IMR-90 (cell line): ENCODE measurements at regions not wholly inside any gene's neighbourhood (a gene's known extent, or its start where the extent isn't known, plus 50 kb on each side); places are given as distances from the start of the nearest gene placed in this dataset.

Experiments used
- ATAC-seq: fragments of 200-7000 bp; cut with Tn5 transposase; 2 replicates; pipeline ENCODE4 v1.9.1; 2020; ENCODE audit warnings: low read depth, mild to moderate bottlenecking, moderate library complexity
- BruUV-seq: library from RNA; stranded (reverse); fragments of 400-500 nt; replicated peaks from 2 replicates; lab custom pipeline; 2021; lab: Mats Ljungman, UMichigan
- CTCF ChIA-PET: fragments of 300-600 bp; formaldehyde crosslinking; extraction: SDS; loops from one replicate; lab custom pipeline; 2021; ENCODE audit warnings: antibody characterized with exemption; lab: Yijun Ruan, JAX
- POLR2A ChIA-PET: fragments of 300-600 bp; sonication (Branson Sonifier 250); formaldehyde crosslinking; loops from one replicate; lab custom pipeline; 2022; ENCODE audit warnings: antibody characterized with exemption; ENCODE audit not compliant: unreplicated experiment; lab: Charles Lee
- DNase-seq: peaks from one replicate; pipeline ENCODE4 v3.0.0; 2013
- H2AFZ ChIP-seq: replicated peaks from 2 replicates; pipeline ENCODE3; 2013; ENCODE audit warnings: low read length, mild to moderate bottlenecking; ENCODE audit not compliant: poor library complexity
- H2AK5ac ChIP-seq: 2 replicates; pipeline ENCODE4 v1.6.1; 2013; ENCODE audit warnings: low read depth, low read length, inconsistent platforms
- H2AK9ac ChIP-seq: replicated peaks from 2 replicates; pipeline ENCODE3; 2013; ENCODE audit warnings: mild to moderate bottlenecking, low read depth, low read length, moderate library complexity; ENCODE audit not compliant: poor library complexity
- H2BK120ac ChIP-seq: 2 replicates; pipeline ENCODE4 v1.6.1; 2013; ENCODE audit warnings: low read depth, low read length, inconsistent platforms
- H2BK15ac ChIP-seq: 3 replicates; pipeline ENCODE4 v1.6.1; 2013; ENCODE audit warnings: low read depth, low read length, inconsistent platforms
- H2BK20ac ChIP-seq: 2 replicates; pipeline ENCODE4 v1.6.1; 2013; ENCODE audit warnings: low read depth, mild to moderate bottlenecking, inconsistent platforms, low read length, moderate library complexity
- H2BK5ac ChIP-seq: 2 replicates; pipeline ENCODE4 v1.6.1; 2013; ENCODE audit warnings: mild to moderate bottlenecking, low read depth, low read length, inconsistent platforms; ENCODE audit not compliant: poor library complexity, severe bottlenecking
- H3K14ac ChIP-seq: replicated peaks from 2 replicates; pipeline ENCODE4 v1.6.1; 2013; ENCODE audit warnings: low read depth, low read length, inconsistent platforms
- H3K18ac ChIP-seq: 2 replicates; pipeline ENCODE4 v1.6.1; 2013; ENCODE audit warnings: low read depth, low read length, control low read depth
- H3K23ac ChIP-seq: 2 replicates; pipeline ENCODE4 v1.6.1; 2013; ENCODE audit warnings: low read depth, low read length, inconsistent platforms
- H3K27ac ChIP-seq: 2 replicates; pipeline ENCODE4 v1.5.1; 2013; ENCODE audit warnings: mild to moderate bottlenecking, control low read depth, low read length; ENCODE audit not compliant: insufficient read depth
- H3K27me3 ChIP-seq: 2 replicates; pipeline ENCODE4 v1.6.1; 2013; ENCODE audit warnings: low read length; ENCODE audit not compliant: control insufficient read depth, insufficient read depth
- H3K36me3 ChIP-seq: 2 replicates; pipeline ENCODE4 v1.6.1; 2013; ENCODE audit warnings: low read length, mixed read lengths; ENCODE audit not compliant: control insufficient read depth, insufficient read depth
- H3K4ac ChIP-seq: 2 replicates; pipeline ENCODE4 v1.6.1; 2013; ENCODE audit warnings: low read depth, low read length, inconsistent platforms
- H3K4me1 ChIP-seq: 2 replicates; pipeline ENCODE4 v1.6.1; 2013; ENCODE audit warnings: low read length, mixed read lengths; ENCODE audit not compliant: control insufficient read depth, insufficient read depth
- H3K4me2 ChIP-seq: 2 replicates; pipeline ENCODE4 v1.6.1; 2013; ENCODE audit warnings: low read depth, mild to moderate bottlenecking, control low read depth, low read length, moderate library complexity
- H3K4me3 ChIP-seq: 2 replicates; pipeline ENCODE4 v1.5.1; 2013; ENCODE audit warnings: low read depth, mild to moderate bottlenecking, control low read depth, low read length, moderate library complexity; ENCODE audit not compliant: insufficient read depth
- H3K56ac ChIP-seq: 2 replicates; pipeline ENCODE4 v1.6.1; 2013; ENCODE audit warnings: low read length, inconsistent platforms; ENCODE audit not compliant: insufficient read depth; ENCODE audit errors: extremely low read depth
- H3K79me1 ChIP-seq, 2 experiments: 2 replicates each; pipeline ENCODE4 v1.6.1; 2013; ENCODE audit warnings: low read length in 2 of 2, inconsistent platforms in 1 of 2, low read depth in 1 of 2
- H3K9ac ChIP-seq: 2 replicates; pipeline ENCODE4 v1.6.1; 2013; ENCODE audit warnings: low read depth, low read length, control low read depth
- H3K9me1 ChIP-seq: 2 replicates; pipeline ENCODE4 v1.6.1; 2013; ENCODE audit warnings: low read length, inconsistent platforms; ENCODE audit not compliant: insufficient read depth
- H3K9me3 ChIP-seq: 2 replicates; pipeline ENCODE4 v1.6.1; 2013; ENCODE audit warnings: low read length; ENCODE audit not compliant: control insufficient read depth, insufficient read depth
- H4K20me1 ChIP-seq: 2 replicates; pipeline ENCODE4 v1.6.1; 2013; ENCODE audit warnings: low read length, inconsistent platforms; ENCODE audit not compliant: insufficient read depth
- H4K5ac ChIP-seq: 2 replicates; pipeline ENCODE4 v1.6.1; 2013; ENCODE audit warnings: mild to moderate bottlenecking, low read depth, low read length, control low read depth
- H4K8ac ChIP-seq, 2 experiments: 2 replicates each; pipeline ENCODE4 v1.6.1; 2013; ENCODE audit warnings: low read depth in 2 of 2, low read length in 2 of 2, control low read depth in 1 of 2, inconsistent platforms in 1 of 2
- H4K91ac ChIP-seq: 2 replicates; pipeline ENCODE4 v1.6.1; 2013; ENCODE audit warnings: low read depth, low read length, inconsistent platforms; ENCODE audit not compliant: insufficient read depth
- BHLHE40 ChIP-seq: fragments of 150-350 bp; IDR thresholded peaks from 2 replicates; pipeline ENCODE4 v1.6.1; 2016; ENCODE audit warnings: mild to moderate bottlenecking, low read depth, low read length
- CEBPB ChIP-seq: IDR thresholded peaks from 2 replicates; pipeline ENCODE4 v1.6.1; 2012; ENCODE audit warnings: low read depth, low read length, improper control_type of control experiment
- CHD1 ChIP-seq: IDR thresholded peaks from 2 replicates; pipeline ENCODE4 v1.6.1; 2012; ENCODE audit warnings: low read depth, low read length, improper control_type of control experiment
- CTCF ChIP-seq: conservative IDR thresholded peaks from 2 replicates; pipeline ENCODE4 v1.5.1; 2012; ENCODE audit warnings: mild to moderate bottlenecking, low read depth, low read length, improper control_type of control experiment
- ELK1 ChIP-seq: fragments of 150-350 bp; IDR thresholded peaks from 2 replicates; pipeline ENCODE4 v1.6.1; 2016; ENCODE audit warnings: low read depth, mild to moderate bottlenecking, low read length, moderate library complexity, borderline replicate concordance
- FOS ChIP-seq: fragments of 150-350 bp; IDR thresholded peaks from 2 replicates; pipeline ENCODE4 v1.6.1; 2016; ENCODE audit warnings: low read depth, low read length
- MAFK ChIP-seq: IDR thresholded peaks from 2 replicates; pipeline ENCODE4 v1.6.1; 2012; ENCODE audit warnings: low read depth, low read length, improper control_type of control experiment
- MAZ ChIP-seq: IDR thresholded peaks from 2 replicates; pipeline ENCODE4 v1.6.1; 2012; ENCODE audit warnings: low read depth, mild to moderate bottlenecking, low read length, improper control_type of control experiment, moderate library complexity, borderline replicate concordance
- MXI1 ChIP-seq: IDR thresholded peaks from 2 replicates; pipeline ENCODE4 v1.6.1; 2012; ENCODE audit warnings: low read depth, mild to moderate bottlenecking, low read length, moderate library complexity, borderline replicate concordance
- NFE2L2 ChIP-seq: fragments of 150-350 bp; IDR thresholded peaks from 2 replicates; pipeline ENCODE4 v1.6.1; 2016; ENCODE audit warnings: low read depth, mild to moderate bottlenecking, low read length
- POLR2A ChIP-seq: IDR thresholded peaks from 2 replicates; pipeline ENCODE4 v1.6.1; 2012; ENCODE audit warnings: mild to moderate bottlenecking, low read depth, low read length
- RAD21 ChIP-seq: IDR thresholded peaks from 2 replicates; pipeline ENCODE4 v1.6.1; 2012; ENCODE audit warnings: low read length, improper control_type of control experiment
- RCOR1 ChIP-seq: IDR thresholded peaks from 2 replicates; pipeline ENCODE4 v1.6.1; 2012; ENCODE audit warnings: mild to moderate bottlenecking, low read length, improper control_type of control experiment; ENCODE audit not compliant: insufficient replicate concordance
- RFX5 ChIP-seq: IDR thresholded peaks from 2 replicates; pipeline ENCODE4 v1.8.0; 2012; ENCODE audit warnings: low read depth, mild to moderate bottlenecking, low read length, moderate library complexity
- SMC3 ChIP-seq: fragments of 150-350 bp; IDR thresholded peaks from 2 replicates; pipeline ENCODE4 v1.6.1; 2016; ENCODE audit warnings: low read depth, mild to moderate bottlenecking, antibody characterized with exemption, low read length, moderate library complexity
- USF2 ChIP-seq: fragments of 150-350 bp; IDR thresholded peaks from 2 replicates; pipeline ENCODE4 v1.6.1; 2017; ENCODE audit warnings: mild to moderate bottlenecking, antibody characterized with exemption, low read length, low read depth
- WGBS, 2 experiments: methylation state at CpG; one replicate each; pipeline versions ENCODE4 v1.1.5 to v1.1.7; 2013; ENCODE audit warnings: missing lambda C conversion rate in 2 of 2; ENCODE audit not compliant: insufficient read length in 1 of 2; ENCODE audit errors: extremely low coverage in 2 of 2; 5-methylcytosine and 5-hydroxymethylcytosine counted together
- dilution Hi-C: fragments of 300-500 bp; cut with HindIII; formaldehyde crosslinking; loops from one replicate; pipeline ENCODE4 v1.14.3; 2018; ENCODE audit warnings: low sequenced_read_pairs; ENCODE audit not compliant: unreplicated experiment
- in situ Hi-C: fragments of 300-500 bp; cut with MboI; formaldehyde crosslinking; loops from 3 replicates; pipeline ENCODE4 v1.14.3; 2019; ENCODE audit warnings: low sequenced_read_pairs, inconsistent platforms, mixed read lengths
- intact Hi-C: fragments of 100-400 bp; cut with micrococcal nuclease; formaldehyde crosslinking; loops from 2 replicates; pipeline ENCODE4 v1.10.0; 2022

GRCh38 chr20:12434672-12435071, 517.0 kb downstream of the BTBD3 start:
- Histone ChIP-seq H2AFZ (no peak overlapping the region), H2BK5ac (no peak overlapping the region), H4K5ac (no peak overlapping the region), H2BK20ac (no peak overlapping the region), H2AK5ac (no peak overlapping the region), H3K9me3 (peaks cover 12% of the 10 kb centered on the region), H3K4ac (no peak overlapping the region), H3K4me3 (no peak overlapping the region), H3K23ac (no peak overlapping the region), H4K91ac (no peak overlapping the region), H2BK15ac (no peak overlapping the region), H3K27ac (no peak overlapping the region), H3K18ac (no peak overlapping the region), H3K79me1 (no peaks in the 10 kb centered on the region), H3K56ac (no peak overlapping the region), H4K20me1 (no peaks in the 10 kb centered on the region), H2BK120ac (no peak overlapping the region), H2AK9ac (no peak overlapping the region), H3K14ac (no peak overlapping the region), H3K4me1 (no peaks in the 10 kb centered on the region), H3K9me1 (no peaks in the 10 kb centered on the region), H3K9ac (no peak overlapping the region), H3K4me2 (no peak overlapping the region), H3K36me3 (no peaks in the 10 kb centered on the region), H3K27me3 (no peaks in the 10 kb centered on the region), H4K8ac (no peak overlapping the region)
- intact Hi-C loops (no loop called here), in situ Hi-C loops (no loop called here), dilution Hi-C loops (no loop called here)
- no TSS peak for BruUV-seq
- CTCF ChIA-PET = no interaction called here
- no CpG with 5 or more reads among the region's 3 CpGs for WGBS, 2 experiments
- POLR2A ChIA-PET = no interaction called here
- ATAC-seq = no peak
- no peak for DNase-seq
- TF ChIP-seq RCOR1 (no peak), MAFK (no peak), RFX5 (no peak), ELK1 (no peak), MXI1 (no peak), FOS (no peak), USF2 (no peak), CHD1 (no peak), RAD21 (no peak), BHLHE40 (no peak), CTCF (no peak), NFE2L2 (no peak), SMC3 (no peak), MAZ (no peak), CEBPB (no peak), POLR2A (no peak)
